Amygdala (tissue), 56 donors: ENCODE measurements at regions not wholly inside any gene's neighbourhood (a gene's known extent, or its start where the extent isn't known, plus 50 kb on each side); places are given as distances from the start of the nearest gene placed in this dataset.
A peak's percentile ranks its signal among the peaks of the same experiment; 100 is the strongest.
"Not testable (repeated sequence)": the region's sequence is repeated elsewhere in the genome, so short reads cannot be mapped to it uniquely, and the experiment has no call there.

Source experiments
- DNase-seq, 56 donors: peaks; one replicate each; lab custom pipeline; 2025; lab: John Stamatoyannopoulos, UW

GRCh38 chr21:31418377-31419001 lies 74.4 kb upstream of the TIAM1 start:
- DNase-seq: no peak

- DNase-seq: not testable (repeated sequence)
These were observed 73.2 kb upstream of the TIAM1 start for GRCh38 chr21:31417214-31417613.

- DNase-seq: no peak
These were observed 72.4 kb upstream of the TIAM1 start for GRCh38 chr21:31416465-31416864.

- no peak for DNase-seq
These were observed 70.4 kb upstream of the TIAM1 start for GRCh38 chr21:31414263-31415000.

GRCh38 chr21:31413698-31414097 lies 69.6 kb upstream of the TIAM1 start:
- DNase-seq: no peak

GRCh38 chr21:31410499-31411131 lies 66.6 kb upstream of the TIAM1 start:
- DNase-seq: no peak

GRCh38 chr21:31409831-31410487 lies 65.9 kb upstream of the TIAM1 start:
- DNase-seq: peak in 1 of 56 donors; percentile 4

GRCh38 chr21:31408301-31409088 lies 64.4 kb upstream of the TIAM1 start:
- no peak for DNase-seq

GRCh38 chr21:31406510-31406909 lies 62.4 kb upstream of the TIAM1 start:
- DNase-seq: no peak

GRCh38 chr21:31405604-31406003 lies 61.5 kb upstream of the TIAM1 start:
- DNase-seq: no peak

- no peak for DNase-seq
These were observed 59.7 kb upstream of the TIAM1 start for GRCh38 chr21:31403596-31404333.

GRCh38 chr21:31399591-31399990 lies 55.5 kb upstream of the TIAM1 start:
- no peak for DNase-seq

GRCh38 chr21:31398574-31398973 lies 54.5 kb upstream of the TIAM1 start:
- DNase-seq: no peak

- DNase-seq: peak in 2 of 56 donors; percentile 40 to 44
These were observed 53.9 kb upstream of the TIAM1 start for GRCh38 chr21:31397939-31398338.

- DNase-seq: peak in 29 of 56 donors; percentile 7 to 77 (median 29)
These were observed 53.5 kb upstream of the TIAM1 start for GRCh38 chr21:31397515-31397926.

- DNase-seq: no peak
These were observed 53.0 kb upstream of the TIAM1 start for GRCh38 chr21:31397030-31397429.

- DNase-seq: no peak
These were observed 52.3 kb upstream of the TIAM1 start for GRCh38 chr21:31396399-31396798.

- peak in 1 of 56 donors; percentile 15 for DNase-seq
These were observed 51.7 kb upstream of the TIAM1 start for GRCh38 chr21:31395791-31396190.

- DNase-seq: peak in 38 of 56 donors; percentile 5 to 72 (median 28)
These were observed 51.2 kb upstream of the TIAM1 start for GRCh38 chr21:31395268-31395667.

- DNase-seq: no peak
These were observed 50.2 kb upstream of the TIAM1 start for GRCh38 chr21:31394309-31394708.
